ENCODE measurements at regions not wholly inside any gene's neighbourhood (a gene's known extent, or its start where the extent isn't known, plus 50 kb on each side); places are given as distances from the start of the nearest gene placed in this dataset.

DNA sequence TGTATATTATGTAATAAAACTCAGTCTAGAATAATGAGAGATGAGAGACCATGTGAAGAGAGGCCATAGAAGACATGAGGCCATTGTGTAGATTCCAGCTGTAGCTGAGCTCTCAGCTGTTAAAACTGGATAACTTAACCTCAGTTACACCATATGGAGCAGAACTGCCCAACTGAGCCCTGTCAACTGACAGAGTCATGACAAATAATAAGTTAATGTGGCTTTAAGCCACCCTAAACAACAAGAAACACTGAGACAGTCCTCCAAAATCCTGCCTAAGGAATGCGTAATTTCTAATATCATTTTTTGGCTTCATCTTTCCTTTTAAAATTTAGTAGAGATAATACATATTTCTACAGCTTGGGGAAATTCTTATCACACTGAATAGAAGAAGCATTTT, 580.0 kb upstream of the RGS18 start:
- Histone ChIP-seq H3K36me3 (ENCODE audit: control insufficient read depth, insufficient read depth, low read length) (no peaks in the 10 kb centered on the region), H4K20me1 (ENCODE audit: control insufficient read depth, extremely low read depth, insufficient read depth, low read length) (no peaks in the 10 kb centered on the region)

DNA sequence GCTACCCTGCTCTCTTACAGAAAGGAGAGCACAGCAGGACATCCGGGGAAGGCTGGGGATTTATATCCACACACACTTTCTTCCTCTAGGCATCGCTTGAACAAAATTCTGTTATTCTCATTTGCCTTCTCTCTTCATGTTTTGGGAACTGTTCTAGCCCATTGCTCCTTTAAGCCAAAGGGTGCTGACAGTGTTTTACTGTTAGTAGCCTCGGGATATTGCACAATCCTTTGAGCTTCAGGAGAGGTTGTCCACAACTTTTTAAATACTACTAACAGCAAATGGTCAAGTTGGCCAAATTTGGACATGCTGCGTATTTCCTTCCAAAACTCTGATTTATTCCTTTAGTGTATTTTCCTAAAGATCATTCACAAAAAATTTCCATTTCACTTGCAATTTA, 579.2 kb upstream of the RGS18 start:
- DNase-seq (ENCODE audit: low read depth in 2 of 2), result peak in 1 of 2 donors; percentile 6
- no peaks in the 10 kb centered on the region for H3K4me1 ChIP-seq (ENCODE audit: control insufficient read depth, extremely low read depth, insufficient read depth, low read length)
- H3K9ac ChIP-seq (ENCODE audit: insufficient read depth, low read length), result no peak overlapping the region
- TF ChIP-seq EZH2 (IDR thresholded peaks at IDR 0.05; ENCODE audit: low read length, missing control alignments), result no peak
- TF ChIP-seq, protein P1, sequence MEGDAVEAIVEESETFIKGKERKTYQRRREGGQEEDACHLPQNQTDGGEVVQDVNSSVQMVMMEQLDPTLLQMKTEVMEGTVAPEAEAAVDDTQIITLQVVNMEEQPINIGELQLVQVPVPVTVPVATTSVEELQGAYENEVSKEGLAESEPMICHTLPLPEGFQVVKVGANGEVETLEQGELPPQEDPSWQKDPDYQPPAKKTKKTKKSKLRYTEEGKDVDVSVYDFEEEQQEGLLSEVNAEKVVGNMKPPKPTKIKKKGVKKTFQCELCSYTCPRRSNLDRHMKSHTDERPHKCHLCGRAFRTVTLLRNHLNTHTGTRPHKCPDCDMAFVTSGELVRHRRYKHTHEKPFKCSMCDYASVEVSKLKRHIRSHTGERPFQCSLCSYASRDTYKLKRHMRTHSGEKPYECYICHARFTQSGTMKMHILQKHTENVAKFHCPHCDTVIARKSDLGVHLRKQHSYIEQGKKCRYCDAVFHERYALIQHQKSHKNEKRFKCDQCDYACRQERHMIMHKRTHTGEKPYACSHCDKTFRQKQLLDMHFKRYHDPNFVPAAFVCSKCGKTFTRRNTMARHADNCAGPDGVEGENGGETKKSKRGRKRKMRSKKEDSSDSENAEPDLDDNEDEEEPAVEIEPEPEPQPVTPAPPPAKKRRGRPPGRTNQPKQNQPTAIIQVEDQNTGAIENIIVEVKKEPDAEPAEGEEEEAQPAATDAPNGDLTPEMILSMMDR (conservative IDR thresholded peaks at IDR 0.05 in 1 of 2, IDR thresholded peaks at IDR 0.05 in 1 of 2; ENCODE audit: low read depth in 1 of 2, low read length in 2 of 2), result no peak
- H3K36me3 ChIP-seq (ENCODE audit: control insufficient read depth, insufficient read depth, low read length), result no peaks in the 10 kb centered on the region
- H3K4me3 ChIP-seq (replicated peaks in 1 of 4; ENCODE audit: control extremely low read depth in 1 of 4, insufficient read depth in 1 of 4, low read depth in 3 of 4, low read length in 4 of 4), result no peak overlapping the region
- H2AFZ ChIP-seq (ENCODE audit: low read length), result no peak overlapping the region
- no peaks in the 10 kb centered on the region for H4K20me1 ChIP-seq (ENCODE audit: control insufficient read depth, extremely low read depth, insufficient read depth, low read length)
- H3K4me2 ChIP-seq (ENCODE audit: extremely low read depth, insufficient read depth, low read length), result no peak overlapping the region
- H3K27ac ChIP-seq (ENCODE audit: insufficient read depth, low read length), result no peak overlapping the region
- no peaks in the 10 kb centered on the region for H3K9me3 ChIP-seq (ENCODE audit: control insufficient read depth, insufficient read depth, low read depth, low read length)
- no peaks in the 10 kb centered on the region for H3K27me3 ChIP-seq (ENCODE audit: control insufficient read depth, insufficient read depth, low read length)
- H3K79me2 ChIP-seq (ENCODE audit: control insufficient read depth, insufficient read depth, low read length), result no peaks in the 10 kb centered on the region

More for the DNA sequence above, 580.0 kb upstream of the RGS18 start:
- Histone ChIP-seq H2AFZ (ENCODE audit: low read length) (no peak overlapping the region), H3K27me3 (ENCODE audit: control insufficient read depth, insufficient read depth, low read length) (no peaks in the 10 kb centered on the region), H3K9me3 (ENCODE audit: control insufficient read depth, insufficient read depth, low read depth, low read length) (no peaks in the 10 kb centered on the region), H3K27ac (ENCODE audit: insufficient read depth, low read length) (no peak overlapping the region), H3K4me1 (ENCODE audit: control insufficient read depth, extremely low read depth, insufficient read depth, low read length) (no peaks in the 10 kb centered on the region), H3K9ac (ENCODE audit: insufficient read depth, low read length) (no peak overlapping the region), H3K4me2 (ENCODE audit: extremely low read depth, insufficient read depth, low read length) (no peak overlapping the region), H3K79me2 (ENCODE audit: control insufficient read depth, insufficient read depth, low read length) (no peaks in the 10 kb centered on the region), H3K4me3 (replicated peaks in 1 of 4; ENCODE audit: control extremely low read depth in 1 of 4, insufficient read depth in 1 of 4, low read depth in 3 of 4, low read length in 4 of 4) (no peak overlapping the region)
- no peak for TF ChIP-seq EZH2 (IDR thresholded peaks at IDR 0.05; ENCODE audit: low read length, missing control alignments)
- TF ChIP-seq, protein P1 (conservative IDR thresholded peaks at IDR 0.05 in 1 of 2, IDR thresholded peaks at IDR 0.05 in 1 of 2; ENCODE audit: low read depth in 1 of 2, low read length in 2 of 2), result no peak
- no peak for DNase-seq (ENCODE audit: low read depth in 2 of 2)

DNA sequence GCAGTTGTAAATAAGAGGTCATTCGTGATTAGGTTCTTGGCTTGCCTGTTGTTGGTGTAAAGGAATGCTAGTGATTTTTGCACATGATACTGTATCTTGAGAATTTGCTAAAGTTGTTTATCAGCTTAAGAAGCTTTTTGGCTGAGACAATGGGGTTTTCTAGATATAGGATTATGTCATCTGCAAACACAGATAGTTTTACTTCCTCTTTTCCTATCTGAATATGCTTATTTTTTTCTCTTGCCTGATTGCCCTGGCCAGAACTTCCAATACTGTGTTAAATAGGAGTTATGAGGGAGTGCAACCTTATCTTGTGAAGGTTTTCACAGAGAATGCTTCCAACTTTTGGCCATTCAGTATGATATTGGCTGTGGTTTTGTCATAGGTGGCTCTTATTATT, 576.1 kb upstream of the RGS18 start:
- no peak overlapping the region for H3K4me3 ChIP-seq (replicated peaks in 1 of 4; ENCODE audit: control extremely low read depth in 1 of 4, insufficient read depth in 1 of 4, low read depth in 3 of 4, low read length in 4 of 4)
- H4K20me1 ChIP-seq (ENCODE audit: control insufficient read depth, extremely low read depth, insufficient read depth, low read length), result no peaks in the 10 kb centered on the region
- H3K4me2 ChIP-seq (ENCODE audit: extremely low read depth, insufficient read depth, low read length), result no peak overlapping the region
- no peaks in the 10 kb centered on the region for H3K79me2 ChIP-seq (ENCODE audit: control insufficient read depth, insufficient read depth, low read length)
- no peak overlapping the region for H3K27ac ChIP-seq (ENCODE audit: insufficient read depth, low read length)
- DNase-seq (ENCODE audit: low read depth in 2 of 2), result peak in 1 of 2 donors; percentile 4
- H3K9me3 ChIP-seq (ENCODE audit: control insufficient read depth, insufficient read depth, low read depth, low read length), result no peaks in the 10 kb centered on the region
- no peaks in the 10 kb centered on the region for H3K27me3 ChIP-seq (ENCODE audit: control insufficient read depth, insufficient read depth, low read length)
- no peaks in the 10 kb centered on the region for H3K4me1 ChIP-seq (ENCODE audit: control insufficient read depth, extremely low read depth, insufficient read depth, low read length)
- H3K36me3 ChIP-seq (ENCODE audit: control insufficient read depth, insufficient read depth, low read length), result no peaks in the 10 kb centered on the region
- no peak for TF ChIP-seq EZH2 (IDR thresholded peaks at IDR 0.05; ENCODE audit: low read length, missing control alignments)
- TF ChIP-seq, protein P1 (conservative IDR thresholded peaks at IDR 0.05 in 1 of 2, IDR thresholded peaks at IDR 0.05 in 1 of 2; ENCODE audit: low read depth in 1 of 2, low read length in 2 of 2), result no peak
- H3K9ac ChIP-seq (ENCODE audit: insufficient read depth, low read length), result no peak overlapping the region
- no peak overlapping the region for H2AFZ ChIP-seq (ENCODE audit: low read length)

Data from fibroblast of lung (primary cell).